WTC11 (cell line): ENCODE measurements at regions not wholly inside any gene's neighbourhood (a gene's known extent, or its start where the extent isn't known, plus 50 kb on each side); places are given as distances from the start of the nearest gene placed in this dataset.
"Not testable (repeated sequence)": the region's sequence is repeated elsewhere in the genome, so short reads cannot be mapped to it uniquely, and the experiment has no call there.

Experiments used
- CREB1 ChIP-seq: sonication (generic); formaldehyde crosslinking; IDR thresholded peaks from 2 replicates; pipeline ENCODE4 v1.8.0; 2023; ENCODE audit warnings: mild to moderate bottlenecking, missing genetic modification reagents
- CTCF ChIP-seq: fragments of 200-600 bp; IDR thresholded peaks from 2 replicates; pipeline ENCODE4 v1.8.0; 2022; ENCODE audit warnings: antibody characterized with exemption
- FOXJ3 ChIP-seq: sonication (generic); formaldehyde crosslinking; IDR thresholded peaks from 2 replicates; pipeline ENCODE4 v1.9.0; 2021; ENCODE audit warnings: missing genetic modification reagents, mild to moderate bottlenecking, borderline replicate concordance
- MAX ChIP-seq: sonication (generic); formaldehyde crosslinking; IDR thresholded peaks from 2 replicates; pipeline ENCODE4 v1.8.0; 2022; ENCODE audit warnings: mild to moderate bottlenecking, missing genetic modification reagents
- USF2 ChIP-seq: sonication (generic); formaldehyde crosslinking; IDR thresholded peaks from 2 replicates; pipeline ENCODE4 v1.8.1; 2023; ENCODE audit warnings: mild to moderate bottlenecking, missing genetic modification reagents, moderate library complexity

DNA sequence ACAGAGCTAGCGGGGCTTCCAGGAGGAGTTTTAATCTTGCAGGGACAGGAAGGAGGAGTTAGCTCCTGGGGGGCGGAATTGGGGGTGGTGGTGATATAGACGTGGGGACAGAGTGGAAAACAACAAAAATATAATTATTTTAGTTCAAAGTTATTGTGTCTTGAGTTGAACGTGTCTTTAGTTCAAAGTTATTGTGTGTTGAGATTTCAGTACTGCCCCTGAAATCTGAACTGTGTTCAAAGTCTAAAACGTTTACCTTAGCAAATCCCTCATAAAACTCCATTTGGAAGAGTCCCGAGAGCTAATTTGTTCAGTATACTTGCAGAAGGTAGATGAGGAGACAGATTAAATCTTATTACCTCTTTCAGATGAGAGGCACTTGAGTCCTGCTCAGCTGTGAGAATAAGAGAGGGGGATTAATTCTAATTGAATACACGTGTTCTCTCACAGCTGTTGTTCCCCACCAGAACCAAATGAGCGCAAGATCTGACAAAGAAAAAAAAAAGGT lies 132.4 kb upstream of the ALDH3B2 start:
- not testable (repeated sequence) for TF ChIP-seq CTCF; CREB1; USF2 (CRISPR knock-in tag); MAX (CRISPR knock-in tag); FOXJ3 (CRISPR knock-in tag)
